PFSK-1 (cell line): ENCODE measurements at regions not wholly inside any gene's neighbourhood (a gene's known extent, or its start where the extent isn't known, plus 50 kb on each side); places are given as distances from the start of the nearest gene placed in this dataset.

ENCODE experiments used
- POLR2AphosphoS5 ChIP-seq: IDR thresholded peaks from 2 replicates; pipeline ENCODE4 v1.6.1; 2012; ENCODE audit warnings: low read depth, mild to moderate bottlenecking, control low read depth, low read length, moderate library complexity
- SIN3A ChIP-seq: IDR thresholded peaks from 2 replicates; pipeline ENCODE4 v1.6.1; 2012; ENCODE audit warnings: mild to moderate bottlenecking, low read length, moderate library complexity, borderline replicate concordance; ENCODE audit not compliant: insufficient read depth
- TF ChIP-seq, protein P1 (sequence below), 2 experiments: IDR thresholded peaks; 2 replicates each; pipeline versions ENCODE4 v1.6.1 to v1.8.0; 2011 to 2012; ENCODE audit warnings: low read depth in 2 of 2, low read length in 2 of 2, control low read depth in 1 of 2, inconsistent platforms in 1 of 2, mild to moderate bottlenecking in 1 of 2, moderate library complexity in 1 of 2; ENCODE audit not compliant: insufficient read depth in 1 of 2

DNA sequence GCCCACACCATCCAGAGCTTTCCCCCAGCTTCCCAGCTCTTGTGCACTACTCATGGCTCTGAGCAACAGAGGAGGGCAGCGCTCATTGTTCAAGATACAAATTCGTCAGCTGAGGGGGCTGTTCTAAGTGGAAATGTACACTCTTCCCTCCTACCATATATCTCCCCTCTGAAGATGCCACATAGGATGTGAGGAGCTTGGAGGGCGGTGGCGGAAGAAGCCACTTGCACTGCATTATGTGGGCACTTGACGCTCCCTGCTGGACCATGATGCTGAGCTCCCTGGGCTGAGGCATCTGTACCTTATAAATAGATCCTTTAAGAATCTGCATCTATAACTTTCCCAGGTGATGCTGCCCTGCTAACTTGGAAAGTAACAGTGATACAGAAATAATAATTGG is 477.6 kb upstream of the DEPDC1 start:
- TF ChIP-seq SIN3A (no peak), POLR2AphosphoS5 (no peak)
- TF ChIP-seq, protein P1, sequence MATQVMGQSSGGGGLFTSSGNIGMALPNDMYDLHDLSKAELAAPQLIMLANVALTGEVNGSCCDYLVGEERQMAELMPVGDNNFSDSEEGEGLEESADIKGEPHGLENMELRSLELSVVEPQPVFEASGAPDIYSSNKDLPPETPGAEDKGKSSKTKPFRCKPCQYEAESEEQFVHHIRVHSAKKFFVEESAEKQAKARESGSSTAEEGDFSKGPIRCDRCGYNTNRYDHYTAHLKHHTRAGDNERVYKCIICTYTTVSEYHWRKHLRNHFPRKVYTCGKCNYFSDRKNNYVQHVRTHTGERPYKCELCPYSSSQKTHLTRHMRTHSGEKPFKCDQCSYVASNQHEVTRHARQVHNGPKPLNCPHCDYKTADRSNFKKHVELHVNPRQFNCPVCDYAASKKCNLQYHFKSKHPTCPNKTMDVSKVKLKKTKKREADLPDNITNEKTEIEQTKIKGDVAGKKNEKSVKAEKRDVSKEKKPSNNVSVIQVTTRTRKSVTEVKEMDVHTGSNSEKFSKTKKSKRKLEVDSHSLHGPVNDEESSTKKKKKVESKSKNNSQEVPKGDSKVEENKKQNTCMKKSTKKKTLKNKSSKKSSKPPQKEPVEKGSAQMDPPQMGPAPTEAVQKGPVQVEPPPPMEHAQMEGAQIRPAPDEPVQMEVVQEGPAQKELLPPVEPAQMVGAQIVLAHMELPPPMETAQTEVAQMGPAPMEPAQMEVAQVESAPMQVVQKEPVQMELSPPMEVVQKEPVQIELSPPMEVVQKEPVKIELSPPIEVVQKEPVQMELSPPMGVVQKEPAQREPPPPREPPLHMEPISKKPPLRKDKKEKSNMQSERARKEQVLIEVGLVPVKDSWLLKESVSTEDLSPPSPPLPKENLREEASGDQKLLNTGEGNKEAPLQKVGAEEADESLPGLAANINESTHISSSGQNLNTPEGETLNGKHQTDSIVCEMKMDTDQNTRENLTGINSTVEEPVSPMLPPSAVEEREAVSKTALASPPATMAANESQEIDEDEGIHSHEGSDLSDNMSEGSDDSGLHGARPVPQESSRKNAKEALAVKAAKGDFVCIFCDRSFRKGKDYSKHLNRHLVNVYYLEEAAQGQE (IDR thresholded peaks at IDR 0.05; ENCODE audit: insufficient read depth in 1 of 2, low read depth in 2 of 2, low read length in 2 of 2) = no peak
